ENCODE measurements at regions not wholly inside any gene's neighbourhood (a gene's known extent, or its start where the extent isn't known, plus 50 kb on each side); places are given as distances from the start of the nearest gene placed in this dataset.

DNA sequence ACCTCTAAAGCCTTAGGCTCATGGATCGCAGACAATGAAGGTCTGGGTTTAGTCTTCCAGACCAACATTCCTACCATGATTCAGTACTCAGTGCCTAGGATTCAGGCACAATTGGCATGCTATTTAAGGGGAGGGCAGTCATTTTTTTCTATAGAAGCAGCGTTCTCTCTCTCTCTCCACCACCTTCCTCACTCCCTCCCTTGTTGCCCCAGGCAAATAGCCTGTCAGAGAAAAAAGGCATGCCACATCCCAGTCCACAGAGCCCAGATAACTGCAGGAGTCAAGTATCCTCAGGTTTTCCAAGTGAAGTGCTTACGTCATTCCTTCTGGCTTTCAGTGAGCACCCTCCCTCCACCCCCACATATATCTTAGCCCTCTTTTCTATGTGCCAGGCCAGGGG, 533.0 kb downstream of the BCOR start:
- H3K4me2 ChIP-seq (ENCODE audit: low read length, poor library complexity, severe bottlenecking), result no peak overlapping the region
- H4K91ac ChIP-seq (ENCODE audit: low read length), result no peak overlapping the region
- no peaks in the 10 kb centered on the region for H3K36me3 ChIP-seq (ENCODE audit: control insufficient read depth in 1 of 2, insufficient read depth in 2 of 2, low read depth in 1 of 2, low read length in 2 of 2)
- H2AK5ac ChIP-seq (ENCODE audit: low read length, severe bottlenecking), result no peak overlapping the region
- H2BK5ac ChIP-seq (ENCODE audit: low read depth, low read length, poor library complexity, severe bottlenecking), result no peak overlapping the region
- H3K27ac ChIP-seq (ENCODE audit: low read length, poor library complexity, severe bottlenecking), result no peak overlapping the region
- no peaks in the 10 kb centered on the region for H3K79me1 ChIP-seq (replicated peaks; ENCODE audit: low read length, poor library complexity, severe bottlenecking)
- no peak overlapping the region for H3K23ac ChIP-seq (ENCODE audit: low read length in 2 of 2)
- H2BK15ac ChIP-seq (ENCODE audit: low read depth, poor library complexity, severe bottlenecking), result no peak overlapping the region
- H4K8ac ChIP-seq (ENCODE audit: low read length), result no peak overlapping the region
- no peak overlapping the region for H2AFZ ChIP-seq (ENCODE audit: low read depth, low read length)
- no peak overlapping the region for H3K14ac ChIP-seq (ENCODE audit: low read length in 2 of 2)
- H3K9me3 ChIP-seq (ENCODE audit: control insufficient read depth, low read length), result no peaks in the 10 kb centered on the region
- no peak overlapping the region for H3K9ac ChIP-seq (ENCODE audit: low read length)
- no peak overlapping the region for H3K4me3 ChIP-seq (ENCODE audit: insufficient read depth in 1 of 2, low read depth in 1 of 2, low read length in 2 of 2)
- H3K4ac ChIP-seq (ENCODE audit: low read depth in 1 of 2, low read length in 2 of 2), result no peak overlapping the region
- peaks cover 0 to 88% of the 10 kb centered on the region in 2 experiments for H3K27me3 ChIP-seq (ENCODE audit: control insufficient read depth in 1 of 2, insufficient read depth in 1 of 2, low read length in 2 of 2)
- H3K4me1 ChIP-seq (ENCODE audit: control insufficient read depth, insufficient read depth, low read depth, low read length), result no peaks in the 10 kb centered on the region
- DNase-seq, result no peak
- H2BK120ac ChIP-seq (ENCODE audit: low read depth, low read length), result no peak overlapping the region
- H2BK12ac ChIP-seq (ENCODE audit: low read length in 2 of 2), result no peak overlapping the region
- no peak overlapping the region for H3K18ac ChIP-seq (ENCODE audit: low read depth in 1 of 2, low read length in 2 of 2)
- 43% methylated on average over 3 of the region's 3 CpGs for WGBS

DNA sequence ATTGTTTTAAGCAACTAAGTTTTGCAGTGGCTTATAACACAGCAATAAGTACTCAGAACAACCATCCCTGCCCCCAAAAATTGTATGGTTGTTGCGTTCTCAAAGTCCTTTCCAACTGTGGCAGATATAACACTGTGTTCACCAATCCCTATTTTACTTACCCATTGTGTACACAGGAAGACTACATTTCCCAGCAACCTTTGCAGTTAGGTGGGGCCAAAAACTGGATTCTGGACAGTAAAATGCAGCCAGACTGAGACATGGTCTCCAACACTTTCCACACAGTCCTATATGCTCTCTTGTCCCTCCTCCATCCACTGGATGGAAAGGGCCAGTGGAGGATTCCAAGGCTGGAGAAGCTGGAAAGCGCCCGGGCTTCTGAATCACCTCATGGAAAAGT, 523.6 kb downstream of the BCOR start:
- Histone ChIP-seq H3K27ac (ENCODE audit: low read length, poor library complexity, severe bottlenecking) (no peak overlapping the region), H4K91ac (ENCODE audit: low read length) (no peak overlapping the region), H2AFZ (ENCODE audit: low read depth, low read length) (no peak overlapping the region), H3K27me3 (ENCODE audit: control insufficient read depth in 1 of 2, insufficient read depth in 1 of 2, low read length in 2 of 2) (peaks cover 6 to 72% of the 10 kb centered on the region in 2 experiments), H3K4me3 (ENCODE audit: insufficient read depth in 1 of 2, low read depth in 1 of 2, low read length in 2 of 2) (no peak overlapping the region), H2BK120ac (ENCODE audit: low read depth, low read length) (no peak overlapping the region), H3K9ac (ENCODE audit: low read length) (no peak overlapping the region), H3K4ac (ENCODE audit: low read depth in 1 of 2, low read length in 2 of 2) (no peak overlapping the region), H2BK15ac (ENCODE audit: low read depth, poor library complexity, severe bottlenecking) (no peak overlapping the region), H3K4me1 (ENCODE audit: control insufficient read depth, insufficient read depth, low read depth, low read length) (no peaks in the 10 kb centered on the region), H3K79me1 (replicated peaks; ENCODE audit: low read length, poor library complexity, severe bottlenecking) (no peaks in the 10 kb centered on the region), H2AK5ac (ENCODE audit: low read length, severe bottlenecking) (no peak overlapping the region), H3K9me3 (ENCODE audit: control insufficient read depth, low read length) (peaks cover 2% of the 10 kb centered on the region), H3K36me3 (ENCODE audit: control insufficient read depth in 1 of 2, insufficient read depth in 2 of 2, low read depth in 1 of 2, low read length in 2 of 2) (no peaks in the 10 kb centered on the region), H3K23ac (ENCODE audit: low read length in 2 of 2) (no peak overlapping the region), H2BK5ac (ENCODE audit: low read depth, low read length, poor library complexity, severe bottlenecking) (no peak overlapping the region), H3K4me2 (ENCODE audit: low read length, poor library complexity, severe bottlenecking) (no peak overlapping the region), H2BK12ac (ENCODE audit: low read length in 2 of 2) (no peak overlapping the region), H4K8ac (ENCODE audit: low read length) (no peak overlapping the region), H3K14ac (ENCODE audit: low read length in 2 of 2) (no peak overlapping the region), H3K18ac (ENCODE audit: low read depth in 1 of 2, low read length in 2 of 2) (no peak overlapping the region)
- WGBS, result 90% methylated on average over 3 of the region's 3 CpGs
- no peak for DNase-seq

DNA sequence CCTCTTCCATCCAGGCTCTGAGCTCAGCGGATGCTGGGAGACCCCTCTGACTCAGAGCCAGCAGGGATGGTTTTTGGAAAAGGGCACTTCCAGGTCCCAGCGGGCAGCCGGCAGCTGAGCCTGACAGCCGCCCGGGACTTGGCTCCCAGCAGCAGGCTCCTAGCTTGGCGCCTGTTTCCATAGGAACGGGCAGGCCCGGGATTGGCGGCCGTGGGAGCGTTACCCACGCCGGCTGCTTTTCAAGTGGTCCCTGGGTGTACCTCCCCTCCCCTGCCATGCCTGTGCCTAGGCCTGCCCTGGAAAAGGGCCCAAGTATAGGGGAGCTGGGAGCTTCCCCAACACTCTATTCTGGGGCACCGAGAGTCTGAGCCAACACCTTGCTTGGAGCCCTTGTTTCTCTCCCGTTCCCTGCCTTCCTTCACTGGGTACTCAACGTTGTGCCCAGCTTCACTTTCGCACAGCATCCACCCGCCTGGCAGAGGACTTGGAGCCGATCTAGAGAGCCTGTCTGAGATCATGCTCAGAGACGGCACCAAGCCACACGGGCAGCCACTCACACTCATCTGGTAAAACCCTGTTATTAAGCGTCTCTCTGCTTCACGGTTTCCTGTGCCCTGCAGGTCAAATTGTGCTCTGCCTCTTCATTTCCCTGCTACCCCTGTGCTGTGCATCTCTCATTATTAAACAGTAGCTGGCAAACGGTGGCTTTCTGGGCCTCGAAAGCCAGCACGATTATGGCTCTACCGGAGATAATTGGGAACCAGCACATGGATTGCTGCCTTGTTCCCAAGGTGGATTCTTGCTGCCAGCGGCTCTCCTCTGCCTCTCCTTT, 521.5 kb downstream of the BCOR start:
- no peak overlapping the region for H3K9ac ChIP-seq (ENCODE audit: low read length)
- H2BK120ac ChIP-seq (ENCODE audit: low read depth, low read length), result no peak overlapping the region

DNA sequence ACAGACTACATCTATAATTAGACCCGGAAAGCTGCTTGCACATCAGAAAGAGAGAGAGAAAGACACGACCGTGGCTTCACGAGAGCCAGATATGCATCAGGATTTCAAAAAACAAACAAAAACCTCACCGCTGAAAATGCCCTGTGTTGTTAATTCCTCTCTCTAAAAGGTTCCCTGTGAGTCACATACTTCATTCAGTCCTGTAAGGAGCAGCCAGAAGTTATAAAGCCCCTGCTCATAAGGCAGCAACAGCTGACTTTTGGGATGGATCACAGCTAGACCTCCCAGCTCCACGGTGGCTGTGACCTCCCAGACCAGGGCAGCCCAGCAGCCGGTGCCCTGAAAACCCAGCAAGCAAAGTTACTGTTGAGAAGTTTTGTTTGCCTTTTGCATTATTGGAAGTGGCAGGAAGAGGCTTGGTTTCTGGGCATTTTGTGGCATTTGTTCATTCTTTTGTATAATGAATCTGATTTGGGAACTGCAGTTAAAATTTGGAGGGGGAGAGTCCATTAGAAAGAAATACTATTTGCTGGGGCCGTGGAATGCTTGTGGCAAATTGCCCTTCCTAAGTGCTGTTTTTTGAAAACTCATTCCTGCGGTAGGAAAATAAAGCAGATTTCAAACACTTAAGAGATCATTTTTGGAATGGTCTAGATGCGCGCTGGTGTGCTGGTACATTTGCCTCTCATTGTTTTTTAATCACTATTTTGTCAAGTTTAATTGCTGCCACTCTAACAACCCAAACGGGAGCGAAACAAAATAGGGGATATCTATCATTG, 520.4 kb downstream of the BCOR start:
- H3K18ac ChIP-seq (ENCODE audit: low read depth in 1 of 2, low read length in 2 of 2), result no peak overlapping the region
- H3K36me3 ChIP-seq (ENCODE audit: control insufficient read depth in 1 of 2, insufficient read depth in 2 of 2, low read depth in 1 of 2, low read length in 2 of 2), result no peaks in the 10 kb centered on the region
- no peak overlapping the region for H2BK5ac ChIP-seq (ENCODE audit: low read depth, low read length, poor library complexity, severe bottlenecking)
- no peaks in the 10 kb centered on the region for H3K9me3 ChIP-seq (ENCODE audit: control insufficient read depth, low read length)
- no peak overlapping the region for H3K27ac ChIP-seq (ENCODE audit: low read length, poor library complexity, severe bottlenecking)
- H4K8ac ChIP-seq (ENCODE audit: low read length), result no peak overlapping the region
- no peak overlapping the region for H2AFZ ChIP-seq (ENCODE audit: low read depth, low read length)
- no peak overlapping the region for H3K14ac ChIP-seq (ENCODE audit: low read length in 2 of 2)
- H3K4me1 ChIP-seq (ENCODE audit: control insufficient read depth, insufficient read depth, low read depth, low read length), result peaks cover 2% of the 10 kb centered on the region
- H3K23ac ChIP-seq (ENCODE audit: low read length in 2 of 2), result no peak overlapping the region
- H3K79me1 ChIP-seq (replicated peaks; ENCODE audit: low read length, poor library complexity, severe bottlenecking), result no peaks in the 10 kb centered on the region
- no peak overlapping the region for H2BK12ac ChIP-seq (ENCODE audit: low read length in 2 of 2)
- H3K27me3 ChIP-seq (ENCODE audit: control insufficient read depth in 1 of 2, insufficient read depth in 1 of 2, low read length in 2 of 2), result peaks cover 6 to 76% of the 10 kb centered on the region in 2 experiments
- H4K91ac ChIP-seq (ENCODE audit: low read length), result no peak overlapping the region
- DNase-seq, result peak; percentile 39
- H2AK5ac ChIP-seq (ENCODE audit: low read length, severe bottlenecking), result no peak overlapping the region
- H3K9ac ChIP-seq (ENCODE audit: low read length), result no peak overlapping the region
- H2BK15ac ChIP-seq (ENCODE audit: low read depth, poor library complexity, severe bottlenecking), result no peak overlapping the region
- no peak overlapping the region for H3K4me3 ChIP-seq (ENCODE audit: insufficient read depth in 1 of 2, low read depth in 1 of 2, low read length in 2 of 2)
- no peak overlapping the region for H3K4me2 ChIP-seq (ENCODE audit: low read length, poor library complexity, severe bottlenecking)
- H3K4ac ChIP-seq (ENCODE audit: low read depth in 1 of 2, low read length in 2 of 2), result no peak overlapping the region
- H2BK120ac ChIP-seq (ENCODE audit: low read depth, low read length), result no peak overlapping the region
- 37% methylated on average over 11 of the region's 13 CpGs for WGBS

More for the DNA sequence above, 521.5 kb downstream of the BCOR start:
- Histone ChIP-seq H3K27ac (ENCODE audit: low read length, poor library complexity, severe bottlenecking) (no peak overlapping the region), H3K27me3 (ENCODE audit: control insufficient read depth in 1 of 2, insufficient read depth in 1 of 2, low read length in 2 of 2) (peaks cover 6 to 75% of the 10 kb centered on the region in 2 experiments), H3K79me1 (replicated peaks; ENCODE audit: low read length, poor library complexity, severe bottlenecking) (no peaks in the 10 kb centered on the region), H3K9me3 (ENCODE audit: control insufficient read depth, low read length) (no peaks in the 10 kb centered on the region), H2AK5ac (ENCODE audit: low read length, severe bottlenecking) (no peak overlapping the region), H2BK5ac (ENCODE audit: low read depth, low read length, poor library complexity, severe bottlenecking) (no peak overlapping the region), H2BK15ac (ENCODE audit: low read depth, poor library complexity, severe bottlenecking) (peak overlapping the region; percentile 23), H3K4me1 (ENCODE audit: control insufficient read depth, insufficient read depth, low read depth, low read length) (no peaks in the 10 kb centered on the region), H3K23ac (ENCODE audit: low read length in 2 of 2) (no peak overlapping the region), H4K91ac (ENCODE audit: low read length) (no peak overlapping the region), H3K4me2 (ENCODE audit: low read length, poor library complexity, severe bottlenecking) (no peak overlapping the region), H3K4ac (ENCODE audit: low read depth in 1 of 2, low read length in 2 of 2) (no peak overlapping the region), H2BK12ac (ENCODE audit: low read length in 2 of 2) (no peak overlapping the region), H3K14ac (ENCODE audit: low read length in 2 of 2) (no peak overlapping the region), H3K18ac (ENCODE audit: low read depth in 1 of 2, low read length in 2 of 2) (no peak overlapping the region), H3K36me3 (ENCODE audit: control insufficient read depth in 1 of 2, insufficient read depth in 2 of 2, low read depth in 1 of 2, low read length in 2 of 2) (no peaks in the 10 kb centered on the region), H2AFZ (ENCODE audit: low read depth, low read length) (no peak overlapping the region), H4K8ac (ENCODE audit: low read length) (no peak overlapping the region), H3K4me3 (ENCODE audit: insufficient read depth in 1 of 2, low read depth in 1 of 2, low read length in 2 of 2) (no peak overlapping the region)
- no peak for DNase-seq
- WGBS, result 68% methylated on average over 24 of the region's 28 CpGs
